GM19468 (cell line): ENCODE measurements at regions not wholly inside any gene's neighbourhood (a gene's known extent, or its start where the extent isn't known, plus 50 kb on each side); places are given as distances from the start of the nearest gene placed in this dataset.
"Not testable (repeated sequence)": the region's sequence is repeated elsewhere in the genome, so short reads cannot be mapped to it uniquely, and the experiment has no call there.

ENCODE experiments used
- ATAC-seq: cut with Tn5 transposase; IDR thresholded peaks from one replicate; pipeline ENCODE4 v1.9.1; 2021; ENCODE audit warnings: mild to moderate bottlenecking, moderate library complexity, moderate number of reproducible peaks; ENCODE audit not compliant: unreplicated experiment; ENCODE audit errors: extremely low read depth

DNA sequence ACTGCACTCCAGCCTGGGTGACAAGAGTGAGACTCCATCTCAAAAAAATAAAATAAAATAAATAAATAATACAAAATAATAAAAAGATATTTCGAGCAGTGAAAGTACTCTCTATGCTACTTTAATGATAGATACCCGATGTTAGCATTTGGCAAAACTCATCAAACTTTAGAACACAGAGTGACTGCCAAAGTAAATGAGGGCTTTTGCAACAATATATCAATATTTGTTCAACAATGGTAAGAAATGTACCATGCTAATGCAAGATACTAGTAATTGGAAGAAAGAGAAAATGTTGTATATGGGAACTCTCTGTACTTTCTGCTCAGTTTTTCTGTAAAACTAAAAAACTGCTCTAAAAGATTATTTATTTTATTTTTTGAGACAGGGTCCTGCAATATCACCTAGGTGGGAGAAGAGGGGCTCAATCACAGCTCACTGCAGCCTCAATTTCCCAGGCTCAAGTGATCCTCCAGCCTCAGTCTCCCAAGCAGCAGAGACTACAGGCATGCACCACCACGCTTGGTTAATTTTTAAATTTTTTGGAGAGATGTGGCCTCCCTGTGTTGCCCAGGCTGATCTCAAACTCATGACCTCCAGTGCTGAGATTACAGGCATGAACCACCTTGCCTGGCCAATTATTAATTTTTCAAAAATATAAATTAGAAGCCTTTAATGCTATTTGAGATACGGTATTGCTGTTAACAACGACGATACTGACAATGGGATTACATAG is 650.5 kb upstream of the NR2F2 start:
- ATAC-seq, result no peak

DNA sequence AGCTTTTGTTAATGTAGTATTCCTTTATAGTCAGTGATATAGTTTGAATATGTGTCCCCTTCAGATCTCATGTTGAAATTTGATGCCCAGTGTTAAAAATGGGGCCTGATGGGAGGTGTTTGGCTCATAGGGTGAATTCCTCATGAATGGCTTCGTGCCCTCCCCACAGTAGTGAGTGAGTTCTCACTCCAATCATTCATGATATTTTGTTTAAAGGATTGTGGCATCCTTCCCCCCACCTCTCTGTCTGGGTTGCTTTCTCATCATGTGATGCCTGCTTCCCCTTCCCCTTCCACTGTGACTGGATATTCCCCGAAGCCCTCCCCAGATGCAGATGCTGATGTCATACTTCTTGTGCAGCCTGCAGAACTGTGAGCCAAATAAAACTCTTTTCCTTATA is 649.8 kb upstream of the NR2F2 start:
- ATAC-seq, result no peak

DNA sequence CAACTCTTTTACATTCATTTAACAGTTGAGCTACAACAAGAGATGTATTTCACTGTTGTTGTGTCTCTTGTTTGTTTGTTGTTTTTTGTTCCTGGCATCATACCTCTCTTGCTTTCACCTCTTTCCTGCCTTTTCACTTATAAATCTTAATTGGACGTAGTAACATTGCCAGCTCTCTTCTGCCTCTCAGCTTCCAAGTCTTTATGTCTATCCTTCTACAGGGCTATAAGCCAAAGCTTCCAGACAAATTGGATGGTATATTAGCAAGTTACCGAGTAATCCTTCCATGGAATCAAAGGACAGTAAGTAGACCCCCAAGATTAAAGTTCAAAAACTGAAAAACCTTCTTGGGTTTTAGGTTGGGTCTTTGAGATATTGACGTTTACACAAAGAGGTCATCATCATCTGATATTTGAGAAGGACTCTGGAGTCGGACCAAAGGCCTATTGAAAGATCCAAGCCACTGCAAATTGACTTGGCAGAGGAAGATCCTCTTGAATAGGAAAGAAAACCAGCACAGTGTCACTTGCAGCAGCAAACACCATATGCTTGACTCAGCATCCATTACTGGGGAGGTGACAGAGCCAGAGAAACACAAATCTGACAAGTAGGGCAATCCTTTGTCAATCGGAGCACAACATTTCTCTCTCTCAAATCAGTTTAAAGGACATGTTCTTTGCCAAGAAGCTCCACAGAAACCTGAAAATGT is 648.5 kb upstream of the NR2F2 start:
- no peak for ATAC-seq

GRCh38 chr15:95684126-95684525 is 646.4 kb upstream of the NR2F2 start:
- ATAC-seq, result no peak

GRCh38 chr15:95684693-95685115 is 645.8 kb upstream of the NR2F2 start:
- no peak for ATAC-seq

DNA sequence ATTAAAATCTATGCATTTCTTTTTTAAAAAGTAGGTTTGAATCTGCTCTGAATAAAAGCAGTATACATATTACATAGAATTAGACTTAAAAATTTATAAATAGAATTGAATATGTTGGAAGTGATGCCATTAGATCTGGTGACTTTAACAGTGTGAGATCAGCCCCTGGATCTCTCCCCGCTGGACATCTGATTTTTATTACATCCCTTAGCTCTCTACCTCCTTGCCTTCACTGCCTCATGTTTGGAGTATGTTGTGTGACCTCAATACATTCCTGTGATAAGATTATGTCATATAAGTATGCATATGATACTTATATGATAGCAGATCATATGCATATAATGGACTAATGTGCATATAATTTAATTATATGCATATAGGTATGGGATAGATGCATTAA is 643.4 kb upstream of the NR2F2 start:
- no peak for ATAC-seq

- no peak for ATAC-seq
These were observed 642.8 kb upstream of the NR2F2 start for GRCh38 chr15:95687686-95688085.

DNA sequence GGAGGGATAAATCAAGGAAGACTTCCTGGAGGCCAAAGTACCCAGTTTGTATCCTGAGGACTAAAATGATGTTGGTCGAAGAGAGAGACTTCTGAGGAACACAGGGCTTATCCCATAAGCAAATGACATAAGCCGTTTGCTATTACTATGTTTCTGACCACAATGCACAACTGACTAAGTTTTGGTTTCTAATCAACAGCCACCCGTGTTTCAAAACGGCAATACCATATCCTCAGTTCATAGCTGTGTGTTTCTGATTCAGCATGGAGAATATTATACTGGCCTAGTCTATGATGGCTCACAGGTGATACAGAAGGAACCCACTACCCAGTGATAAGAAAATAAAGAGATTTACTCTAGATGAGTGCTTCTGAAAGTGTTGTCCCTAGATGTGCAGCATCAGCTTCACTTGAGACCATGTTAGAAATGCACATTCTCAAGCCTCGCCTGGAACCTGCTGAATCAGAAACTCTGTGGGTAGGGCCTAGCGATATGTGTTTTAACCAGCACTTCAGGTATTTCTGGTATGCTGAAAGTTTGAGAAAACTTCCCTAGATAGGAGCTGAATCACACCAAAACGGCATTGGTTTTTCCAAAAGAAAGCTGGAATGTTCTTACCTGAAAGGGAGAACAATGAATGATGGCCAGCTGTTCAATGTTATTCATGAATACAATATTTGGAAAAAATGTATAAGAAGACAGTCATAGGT is 639.7 kb upstream of the NR2F2 start:
- ATAC-seq, result no peak

DNA sequence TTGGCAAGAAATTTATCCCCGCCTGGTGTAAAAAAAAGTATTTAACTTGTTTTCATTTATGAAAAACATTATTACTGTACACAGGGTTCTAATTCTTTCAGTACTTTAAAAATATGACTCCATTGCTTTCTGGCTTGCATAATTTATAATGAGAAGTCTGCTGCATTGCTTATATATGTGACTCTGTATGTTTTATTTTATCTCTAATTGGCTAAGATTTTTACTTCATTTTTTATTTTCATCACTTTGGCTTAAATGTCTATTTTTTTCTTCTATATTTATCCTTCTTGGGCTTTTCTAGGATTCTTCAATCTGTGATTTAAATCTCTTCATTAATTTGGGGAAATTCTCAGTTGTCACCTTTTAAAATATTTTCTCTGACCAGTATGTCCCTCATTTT is 636.6 kb upstream of the NR2F2 start:
- ATAC-seq, result no peak

GRCh38 chr15:95698230-95698629 is 632.3 kb upstream of the NR2F2 start:
- no peak for ATAC-seq

GRCh38 chr15:95698951-95699350 is 631.5 kb upstream of the NR2F2 start:
- no peak for ATAC-seq

- ATAC-seq, result no peak
These were observed 630.9 kb upstream of the NR2F2 start for GRCh38 chr15:95699578-95699977.

DNA sequence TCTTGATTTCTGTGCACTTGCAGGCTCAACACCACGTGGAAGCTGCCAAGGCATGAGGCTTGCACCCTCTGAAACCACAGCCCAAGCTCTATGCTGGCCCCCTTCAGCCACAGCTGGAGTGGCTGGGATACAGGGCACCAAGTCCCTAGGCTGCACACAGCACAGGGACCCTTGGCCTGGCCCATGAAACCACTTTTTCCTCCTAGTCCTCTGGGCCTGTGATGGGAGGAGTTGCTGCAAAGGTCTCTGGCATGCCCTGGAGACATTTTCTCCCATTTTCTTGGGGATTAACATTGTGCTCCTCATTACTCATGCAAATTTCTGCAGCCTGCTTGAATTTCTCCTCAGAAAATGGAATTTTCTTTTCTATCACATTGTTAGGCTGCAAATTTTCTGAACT is 629.8 kb upstream of the NR2F2 start:
- not testable (repeated sequence) for ATAC-seq

DNA sequence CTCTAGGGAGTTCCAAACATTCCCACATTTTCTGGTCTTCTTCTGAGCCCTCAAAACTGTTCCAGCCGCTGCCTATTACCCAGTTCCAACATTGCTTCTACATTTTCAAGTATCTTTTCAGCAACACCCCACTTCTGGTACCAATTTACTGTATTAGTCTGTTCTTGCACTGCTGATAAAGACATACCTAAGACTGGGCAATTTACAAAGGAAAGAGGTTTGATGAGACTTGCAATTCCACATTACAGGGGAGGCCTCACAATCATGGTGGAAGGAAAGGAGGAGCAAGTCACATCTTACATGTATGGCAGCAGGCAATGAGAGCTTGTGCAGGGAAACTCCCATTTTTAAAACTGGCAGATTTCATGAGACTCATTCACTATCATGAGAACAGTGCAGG is 629.1 kb upstream of the NR2F2 start:
- no peak for ATAC-seq

DNA sequence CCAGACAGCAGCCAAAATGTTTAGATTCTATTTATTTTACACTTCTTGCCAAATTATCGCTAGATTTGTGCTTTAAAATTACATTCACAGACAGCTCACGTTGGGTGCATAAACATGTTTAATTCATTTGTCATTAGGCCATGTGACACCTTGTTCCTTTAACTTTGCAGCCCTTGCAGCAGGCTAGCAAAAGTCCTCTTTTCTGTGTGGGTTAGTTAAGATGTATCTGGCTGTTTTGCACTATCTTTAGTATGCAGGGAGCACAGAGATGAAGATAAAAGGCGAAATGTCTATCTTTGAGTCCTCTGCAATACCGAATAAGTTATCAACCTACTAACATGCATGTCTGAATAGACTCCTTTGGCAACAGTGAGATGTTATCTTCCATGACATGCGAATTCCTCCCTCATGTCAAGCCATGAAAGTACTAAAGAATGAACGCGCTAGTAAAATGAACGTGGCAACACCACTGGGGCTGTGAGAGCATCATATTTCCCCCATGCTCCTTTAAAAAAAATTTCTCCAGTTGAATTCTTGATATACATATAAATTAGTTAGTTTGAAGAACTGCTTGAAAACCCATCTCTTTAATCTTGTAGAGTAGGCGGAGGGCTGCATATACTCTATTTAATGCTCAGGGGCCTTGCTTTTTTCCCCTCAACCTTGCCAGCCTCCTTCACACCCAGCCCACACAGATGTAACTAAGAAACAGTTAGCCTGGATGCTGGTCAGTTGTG is 620.4 kb upstream of the NR2F2 start:
- ATAC-seq, result no peak

- no peak for ATAC-seq
These were observed 617.7 kb upstream of the NR2F2 start for GRCh38 chr15:95712785-95713184.

DNA sequence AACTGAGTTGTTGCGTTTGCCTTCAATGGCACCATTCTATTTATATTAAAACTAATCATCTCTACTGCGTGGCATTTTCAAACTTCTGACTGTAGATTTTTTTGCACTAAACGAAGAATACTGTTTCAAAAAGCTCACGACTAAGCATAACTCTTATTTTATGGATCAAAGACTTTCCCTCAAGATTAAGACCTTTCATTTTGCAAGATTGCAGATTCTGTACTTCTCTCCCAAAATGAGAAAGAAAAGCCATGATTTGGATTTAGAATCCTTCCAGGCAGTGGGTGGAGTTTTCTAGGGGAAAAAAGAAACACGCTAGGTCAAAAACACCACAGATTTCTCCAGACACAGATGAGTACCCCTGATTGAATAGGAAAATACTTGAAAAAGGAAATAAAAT is 617.2 kb upstream of the NR2F2 start:
- ATAC-seq, result no peak

DNA sequence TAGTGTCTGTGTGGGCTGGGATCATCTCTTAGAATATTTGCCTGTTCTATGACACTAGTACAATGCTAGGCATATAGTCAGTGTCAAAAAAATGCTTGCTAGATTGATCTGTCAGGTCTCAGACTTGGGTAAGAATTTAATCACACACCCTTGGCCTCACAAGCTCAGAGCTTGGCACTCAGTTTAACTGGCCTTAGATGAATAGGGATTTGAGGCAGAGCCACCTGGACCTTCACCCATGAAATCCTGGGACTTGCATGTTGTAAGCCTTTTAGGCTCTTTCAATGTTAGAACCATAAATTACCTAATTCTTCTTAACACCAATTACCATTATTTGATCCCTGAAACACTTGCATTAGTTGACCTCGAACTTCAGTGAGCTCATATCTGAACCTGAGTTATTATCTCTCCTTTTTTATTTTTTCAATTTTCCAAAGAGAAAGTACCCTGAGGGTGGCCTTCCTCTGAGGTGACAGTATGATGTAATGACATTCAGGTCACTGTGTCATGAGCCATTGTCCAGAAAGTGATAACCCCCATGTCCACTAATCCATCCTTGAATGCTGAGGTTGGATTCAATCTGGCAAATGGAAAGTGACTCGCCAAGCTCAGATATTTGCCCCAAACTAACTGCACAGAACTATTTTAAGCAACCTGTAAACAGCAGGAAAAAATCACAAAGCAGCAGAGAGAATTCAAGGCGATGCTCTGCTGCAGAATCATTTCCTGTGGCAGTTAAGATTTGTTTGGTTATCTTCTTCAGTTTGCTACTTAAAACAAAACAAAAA is 615.2 kb upstream of the NR2F2 start:
- no peak for ATAC-seq

GRCh38 chr15:95715906-95716656 is 614.4 kb upstream of the NR2F2 start:
- ATAC-seq, result no peak
